ENCODE measurements at regions not wholly inside any gene's neighbourhood (a gene's known extent, or its start where the extent isn't known, plus 50 kb on each side); places are given as distances from the start of the nearest gene placed in this dataset.
"Not testable (repeated sequence)": the region's sequence is repeated elsewhere in the genome, so short reads cannot be mapped to it uniquely, and the experiment has no call there.

- Histone ChIP-seq H3F3A (replicated peaks; ENCODE audit: insufficient read depth) (no peaks in the 10 kb centered on the region), H3K79me2 (ENCODE audit: insufficient read depth) (no peaks in the 10 kb centered on the region), H3K27me3 (ENCODE audit: insufficient read depth) (no peaks in the 10 kb centered on the region), H3K9me3 (no peaks in the 10 kb centered on the region), H3K36me3 (replicated peaks in 1 of 2; ENCODE audit: control insufficient read depth in 1 of 2, insufficient read depth in 2 of 2, low read length in 1 of 2) (no peaks in the 10 kb centered on the region), H3K4me2 (no peak overlapping the region), H4K20me1 (ENCODE audit: insufficient read depth) (no peaks in the 10 kb centered on the region), H3K4me3 (ENCODE audit: low read depth in 2 of 2, low read length in 1 of 2) (no peak overlapping the region), H3K9ac (no peak overlapping the region), H2AFZ (ENCODE audit: low read depth) (no peak overlapping the region), H3K4me1 (ENCODE audit: control insufficient read depth in 1 of 2, insufficient read depth in 2 of 2, low read depth in 1 of 2, low read length in 1 of 2) (no peaks in the 10 kb centered on the region; a peak in 1 of 4 replicates), H3K27ac (ENCODE audit: low read depth in 2 of 2, low read length in 1 of 2) (no peak overlapping the region), H3K9me2 (no peaks in the 10 kb centered on the region)
- TF ChIP-seq JUND (IDR thresholded peaks at IDR 0.05) (no peak), NFIC (IDR thresholded peaks at IDR 0.05; ENCODE audit: borderline replicate concordance) (no peak), MEF2A (IDR thresholded peaks at IDR 0.05; ENCODE audit: borderline replicate concordance, low read depth) (no peak), NRF1 (IDR thresholded peaks at IDR 0.05; ENCODE audit: low read depth, low read length) (no peak), RAD21 (IDR thresholded peaks at IDR 0.05; ENCODE audit: low read length) (no peak), RCOR1 (IDR thresholded peaks at IDR 0.05; ENCODE audit: low read length) (no peak), MXI1 (IDR thresholded peaks at IDR 0.05; ENCODE audit: low read depth, low read length) (no peak), SMC3 (IDR thresholded peaks at IDR 0.05; ENCODE audit: low read depth, low read length) (no peak), GATA2 (CRISPR knock-in tag; IDR thresholded peaks at IDR 0.05) (no peak), TEAD4 (IDR thresholded peaks at IDR 0.05; ENCODE audit: borderline replicate concordance, insufficient read depth) (no peak), IRF3 (IDR thresholded peaks at IDR 0.05; ENCODE audit: low read depth, low read length) (no peak), CTCF (IDR thresholded peaks at IDR 0.05) (no peak), TCF12 (IDR thresholded peaks at IDR 0.05) (no peak), USF1 (IDR thresholded peaks at IDR 0.05; ENCODE audit: borderline replicate concordance, low read depth) (no peak), RFX5 (IDR thresholded peaks at IDR 0.05; ENCODE audit: low read length) (no peak), TAF1 (IDR thresholded peaks at IDR 0.05; ENCODE audit: borderline replicate concordance, low read depth, low read length) (no peak), ELF1 (IDR thresholded peaks at IDR 0.05) (no peak), EZH2phosphoT487 (IDR thresholded peaks at IDR 0.05; ENCODE audit: borderline replicate concordance, low read depth) (no peak), SIN3A (IDR thresholded peaks at IDR 0.05; ENCODE audit: borderline replicate concordance, low read depth, low read length) (no peak)
- POLR2A ChIA-PET: no interaction called here
- no peak for DNase-seq
- CTCF ChIA-PET: no interaction called here
- 77% methylated on average over 11 of the region's 11 CpGs for WGBS (ENCODE audit: low lambda C conversion rate)
These were observed 300.5 kb upstream of the MDFIC2 start for GRCh38 chr3:70612920-70613319.

- H3F3A ChIP-seq (replicated peaks; ENCODE audit: insufficient read depth); H4K20me1 ChIP-seq (ENCODE audit: insufficient read depth); H3K27me3 ChIP-seq (ENCODE audit: insufficient read depth); H3K4me2 ChIP-seq; H3K9ac ChIP-seq; H3K36me3 ChIP-seq (replicated peaks in 1 of 2; ENCODE audit: control insufficient read depth in 1 of 2, insufficient read depth in 2 of 2, low read length in 1 of 2); CTCF ChIA-PET; H2AFZ ChIP-seq (ENCODE audit: low read depth); H3K9me3 ChIP-seq; H3K4me3 ChIP-seq (ENCODE audit: low read depth in 2 of 2, low read length in 1 of 2); H3K27ac ChIP-seq (ENCODE audit: low read depth in 2 of 2, low read length in 1 of 2); DNase-seq; H3K4me1 ChIP-seq (ENCODE audit: control insufficient read depth in 1 of 2, insufficient read depth in 2 of 2, low read depth in 1 of 2, low read length in 1 of 2); POLR2A ChIA-PET; H3K9me2 ChIP-seq; H3K79me2 ChIP-seq (ENCODE audit: insufficient read depth): not testable (repeated sequence)
- 77% methylated on average over 14 of the region's 25 CpGs for WGBS (ENCODE audit: low lambda C conversion rate)
These were observed 299.3 kb upstream of the MDFIC2 start for GRCh38 chr3:70611667-70612277.
